HL-60 (cell line): ENCODE measurements at regions not wholly inside any gene's neighbourhood (a gene's known extent, or its start where the extent isn't known, plus 50 kb on each side); places are given as distances from the start of the nearest gene placed in this dataset.

Experiments used
- DNase-seq, 2 experiments: peaks; one replicate each; pipeline ENCODE4 v3.0.0-alpha.2; 2010 to 2020; ENCODE audit warnings: low read depth in 1 of 2, low spot score in 1 of 2
- H3K27ac ChIP-seq: fragments of 250-450 bp; sonication (Bioruptor Pico); replicated peaks from 2 replicates; pipeline ENCODE4 v1.5.1; 2020; ENCODE audit warnings: mild to moderate bottlenecking, moderate library complexity
- H3K27me3 ChIP-seq: fragments of 250-450 bp; sonication (Bioruptor Pico); 2 replicates; pipeline ENCODE4 v1.5.1; 2021; ENCODE audit warnings: mild to moderate bottlenecking, moderate library complexity; ENCODE audit not compliant: insufficient read depth, poor library complexity, severe bottlenecking
- H3K4me3 ChIP-seq: replicated peaks from 2 replicates; pipeline ENCODE4 v1.5.1; 2011; ENCODE audit warnings: mild to moderate bottlenecking, control low read depth, low read length; ENCODE audit not compliant: insufficient read depth
- CTCF ChIP-seq: IDR thresholded peaks from one replicate; pipeline ENCODE4 v1.5.1; 2011; ENCODE audit warnings: low read length, control low read depth, inconsistent platforms; ENCODE audit not compliant: insufficient read depth
- GABPA ChIP-seq: IDR thresholded peaks from 2 replicates; pipeline ENCODE4 v1.6.1; 2012; ENCODE audit warnings: low read depth
- POLR2AphosphoS5 ChIP-seq: IDR thresholded peaks from 2 replicates; pipeline ENCODE4 v1.6.1; 2012; ENCODE audit warnings: low read depth
- REST ChIP-seq: IDR thresholded peaks from 2 replicates; pipeline ENCODE4 v1.6.1; 2012; ENCODE audit warnings: low read depth; ENCODE audit not compliant: insufficient replicate concordance
- SPI1 ChIP-seq: IDR thresholded peaks from 2 replicates; pipeline ENCODE4 v1.6.1; 2012; ENCODE audit warnings: low read depth, mild to moderate bottlenecking, borderline replicate concordance

- no peak for DNase-seq
- no peak for TF ChIP-seq CTCF
- TF ChIP-seq POLR2AphosphoS5, result no peak
- TF ChIP-seq GABPA, result no peak
- TF ChIP-seq REST, result no peak
- TF ChIP-seq SPI1, result no peak
- no peak overlapping the region for H3K27ac ChIP-seq
- H3K4me3 ChIP-seq, result no peak overlapping the region
- no peaks in the 10 kb centered on the region for H3K27me3 ChIP-seq
These were observed 161.8 kb upstream of the CSF3R start for GRCh38 chr1:36644556-36644955.

- Histone ChIP-seq H3K4me3 (no peak overlapping the region), H3K27ac (no peak overlapping the region), H3K27me3 (no peaks in the 10 kb centered on the region)
- TF ChIP-seq CTCF, result no peak
- TF ChIP-seq GABPA, result no peak
- DNase-seq, result no peak
These were observed 160.9 kb upstream of the CSF3R start for GRCh38 chr1:36643371-36644270.

- no peak for DNase-seq
- Histone ChIP-seq H3K27me3 (no peaks in the 10 kb centered on the region), H3K4me3 (no peak overlapping the region), H3K27ac (no peak overlapping the region)
- no peak for TF ChIP-seq GABPA
- no peak for TF ChIP-seq CTCF
- TF ChIP-seq SPI1, result no peak
- TF ChIP-seq POLR2AphosphoS5, result no peak
- no peak for TF ChIP-seq REST
These were observed 160.1 kb upstream of the CSF3R start for GRCh38 chr1:36642802-36643201.

GRCh38 chr1:36641776-36642175 lies 159.1 kb upstream of the CSF3R start:
- no peak for DNase-seq
- TF ChIP-seq CTCF, result no peak
- no peak overlapping the region for H3K4me3 ChIP-seq
- no peak overlapping the region for H3K27ac ChIP-seq
- H3K27me3 ChIP-seq, result no peaks in the 10 kb centered on the region
